ENCODE measurements at regions not wholly inside any gene's neighbourhood (a gene's known extent, or its start where the extent isn't known, plus 50 kb on each side); places are given as distances from the start of the nearest gene placed in this dataset.
"Not testable (repeated sequence)": the region's sequence is repeated elsewhere in the genome, so short reads cannot be mapped to it uniquely, and the experiment has no call there.

- H3K4me3 ChIP-seq (ENCODE audit: low read depth, low read length): no peak overlapping the region
- TF ChIP-seq CTCF (IDR thresholded peaks at IDR 0.05; ENCODE audit: low read depth, low read length): no peak
Observed at GRCh38 chr2:161480123-161480522, 64.0 kb downstream of the TBR1 start.

GRCh38 chr2:161481619-161482018, 65.5 kb downstream of the TBR1 start:
- no peak overlapping the region for H3K4me3 ChIP-seq (ENCODE audit: low read depth, low read length)
- no peak for TF ChIP-seq CTCF (IDR thresholded peaks at IDR 0.05; ENCODE audit: low read depth, low read length)

GRCh38 chr2:161484061-161484460, 68.0 kb downstream of the TBR1 start:
- no peak for TF ChIP-seq CTCF (IDR thresholded peaks at IDR 0.05; ENCODE audit: low read depth, low read length)
- H3K4me3 ChIP-seq (ENCODE audit: low read depth, low read length): no peak overlapping the region

GRCh38 chr2:161486111-161486510, 70.0 kb downstream of the TBR1 start:
- TF ChIP-seq CTCF (IDR thresholded peaks at IDR 0.05; ENCODE audit: low read depth, low read length): no peak
- H3K4me3 ChIP-seq (ENCODE audit: low read depth, low read length): no peak overlapping the region

- no peak for TF ChIP-seq CTCF (IDR thresholded peaks at IDR 0.05; ENCODE audit: low read depth, low read length)
- H3K4me3 ChIP-seq (ENCODE audit: low read depth, low read length): no peak overlapping the region
Observed at GRCh38 chr2:161488131-161488699, 72.1 kb downstream of the TBR1 start.

- no peak for TF ChIP-seq CTCF (IDR thresholded peaks at IDR 0.05; ENCODE audit: low read depth, low read length)
- H3K4me3 ChIP-seq (ENCODE audit: low read depth, low read length): no peak overlapping the region
Observed at GRCh38 chr2:161488879-161489278, 72.8 kb downstream of the TBR1 start.

- H3K4me3 ChIP-seq (ENCODE audit: low read depth, low read length): peak overlapping the region; percentile 52
Observed at GRCh38 chr2:161500892-161501610, 85.0 kb downstream of the TBR1 start.

- H3K4me3 ChIP-seq (ENCODE audit: low read depth, low read length): not testable (repeated sequence)
Observed at GRCh38 chr2:161502279-161502678, 86.2 kb downstream of the TBR1 start.

- H3K4me3 ChIP-seq (ENCODE audit: low read depth, low read length): not testable (repeated sequence)
Observed at GRCh38 chr2:161504628-161505289, 88.7 kb downstream of the TBR1 start.

- not testable (repeated sequence) for H3K4me3 ChIP-seq (ENCODE audit: low read depth, low read length)
Observed at GRCh38 chr2:161505466-161505865, 89.4 kb downstream of the TBR1 start.

- H3K4me3 ChIP-seq (ENCODE audit: low read depth, low read length): not testable (repeated sequence)
Observed at GRCh38 chr2:161513295-161514032, 97.4 kb downstream of the TBR1 start.
